Pons (tissue), 1 donor: ENCODE measurements at regions not wholly inside any gene's neighbourhood (a gene's known extent, or its start where the extent isn't known, plus 50 kb on each side); places are given as distances from the start of the nearest gene placed in this dataset.
A peak's percentile ranks its signal among the peaks of the same experiment; 100 is the strongest.

Experiments
- DNase-seq: peaks from one replicate; pipeline ENCODE4 v3.0.0-alpha.2; 2016; ENCODE audit warnings: low spot score

GRCh38 chr15:99440551-99441443 lies 125.0 kb upstream of the MEF2A start:
- DNase-seq: no peak

GRCh38 chr15:99441444-99441800 lies 124.4 kb upstream of the MEF2A start:
- no peak for DNase-seq

GRCh38 chr15:99441871-99442251 lies 123.9 kb upstream of the MEF2A start:
- DNase-seq: no peak

DNA sequence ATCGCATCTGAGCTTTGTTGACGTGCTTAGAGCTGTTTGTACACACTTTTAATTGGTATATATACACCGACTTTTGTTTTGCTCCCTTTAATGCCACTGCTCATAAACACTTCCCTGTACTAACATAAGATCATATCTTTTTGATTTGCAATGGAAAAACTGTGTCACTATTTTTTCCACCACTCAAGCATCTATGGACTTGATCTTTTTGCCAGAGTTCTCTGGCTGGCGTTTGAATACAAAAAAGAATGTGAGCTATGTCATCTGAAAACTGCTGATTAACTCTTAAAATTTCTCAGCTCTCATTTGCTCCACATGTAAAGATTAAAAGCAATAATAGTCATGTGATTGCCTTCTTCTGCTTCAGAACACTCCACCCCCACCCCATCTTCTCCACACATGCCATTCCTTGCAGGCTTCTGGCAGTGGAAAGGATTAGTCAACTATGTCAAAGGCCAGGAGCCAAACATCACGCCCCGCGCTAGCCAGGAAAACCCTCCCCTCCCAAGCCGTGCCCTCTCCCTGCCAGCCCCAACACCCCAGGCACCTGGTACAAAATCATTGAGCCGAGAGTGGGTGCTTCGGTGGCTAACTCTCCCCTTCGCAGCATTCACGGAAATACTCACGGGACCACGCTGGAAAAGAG lies 123.4 kb upstream of the MEF2A start:
- no peak for DNase-seq

DNA sequence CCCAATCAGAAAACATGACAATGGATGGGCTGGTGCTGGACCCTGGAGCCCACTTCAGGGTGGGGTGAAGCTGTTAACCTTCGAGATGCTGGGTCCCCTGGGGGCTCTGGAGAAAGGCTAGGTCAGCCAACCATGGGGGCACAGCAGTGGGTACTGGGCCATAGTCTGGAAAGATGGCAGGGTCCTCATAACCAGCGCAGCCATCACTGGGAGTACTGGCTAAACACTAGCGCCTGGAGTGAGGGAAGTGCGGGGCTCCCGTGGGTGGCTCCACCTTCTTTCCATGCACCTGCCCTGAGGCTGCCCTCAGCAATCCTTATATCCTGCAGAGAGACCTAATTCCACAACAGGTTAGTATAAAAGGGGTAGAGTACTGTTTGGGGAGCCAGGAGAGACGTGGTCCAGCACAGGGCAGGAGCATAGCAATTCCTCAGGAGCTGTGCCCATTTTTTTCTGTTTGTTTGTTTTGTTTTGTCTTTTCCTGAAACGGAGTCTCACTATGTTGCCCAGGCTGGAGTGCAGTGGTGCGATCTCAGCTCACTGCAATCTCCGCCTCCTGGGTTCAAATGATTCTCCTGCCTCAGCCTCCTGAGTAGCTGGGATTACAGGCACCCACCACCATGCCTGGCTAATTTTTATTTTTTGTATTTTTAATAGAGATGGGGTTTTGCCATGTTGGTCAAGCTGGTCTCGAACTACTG lies 122.6 kb upstream of the MEF2A start:
- DNase-seq: no peak

DNA sequence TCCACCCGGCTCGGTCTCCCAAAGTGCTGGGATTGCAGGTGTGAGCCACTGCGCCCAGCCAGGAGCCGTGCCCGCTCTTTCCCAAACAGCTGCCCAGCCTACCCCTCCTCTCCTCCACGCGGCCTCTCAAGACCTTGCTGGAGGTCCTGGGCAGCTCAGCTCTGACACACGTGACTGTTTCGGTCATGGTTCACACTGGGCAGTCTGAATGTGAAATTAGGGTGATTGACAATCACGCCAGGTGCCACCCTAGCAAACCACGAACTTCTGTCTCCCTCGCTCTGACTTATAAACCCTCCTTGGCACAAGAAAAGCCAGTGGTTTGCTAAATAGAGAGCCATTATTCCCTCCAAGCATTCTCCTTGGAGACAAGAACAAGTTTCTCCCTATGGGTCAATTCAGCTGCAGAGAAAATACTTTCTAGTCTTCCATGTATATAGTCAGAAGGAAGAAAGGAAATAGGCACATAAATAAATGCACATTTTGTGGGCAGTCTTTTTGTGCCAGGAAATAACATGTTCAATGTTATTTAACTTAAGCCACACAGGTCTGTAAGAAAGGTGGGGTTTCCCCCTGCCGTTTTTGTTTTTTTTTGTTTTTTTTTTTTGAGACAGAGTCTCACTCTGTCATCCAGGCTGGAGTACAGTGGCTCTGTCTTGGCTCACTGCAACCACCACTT lies 121.9 kb upstream of the MEF2A start:
- no peak for DNase-seq

DNA sequence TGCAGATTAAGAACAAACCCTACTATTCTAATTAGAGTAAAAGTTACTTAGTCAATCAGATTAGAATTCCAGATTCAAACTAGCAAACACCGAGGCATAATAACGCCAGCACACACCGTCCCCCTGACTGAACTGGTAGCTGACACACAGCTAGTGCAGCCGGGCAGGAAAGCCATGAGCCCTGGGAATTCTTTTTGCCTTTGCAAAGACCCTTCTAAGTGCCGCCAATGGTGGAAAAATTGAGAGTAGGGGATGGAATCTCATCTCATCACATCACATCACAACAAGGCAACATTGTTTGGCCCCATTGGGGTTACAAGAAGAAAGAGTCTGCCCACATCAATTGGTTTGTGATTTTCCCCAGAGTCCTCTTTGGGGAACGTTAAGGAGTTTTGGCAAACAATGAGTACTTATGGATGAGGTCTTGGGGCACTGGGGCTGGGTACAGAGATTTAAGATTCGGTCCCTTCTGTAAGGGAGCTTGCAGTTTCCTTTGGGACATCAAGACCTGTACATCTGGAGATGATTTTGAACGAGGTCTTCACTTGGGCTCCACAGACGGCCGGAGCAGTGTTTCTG lies 120.4 kb upstream of the MEF2A start:
- no peak for DNase-seq

- no peak for DNase-seq
Measured at GRCh38 chr15:99446565-99447496, 119.0 kb upstream of the MEF2A start.

GRCh38 chr15:99447497-99448371 lies 118.0 kb upstream of the MEF2A start:
- no peak for DNase-seq

GRCh38 chr15:99449514-99449913 lies 116.3 kb upstream of the MEF2A start:
- DNase-seq: no peak

GRCh38 chr15:99450896-99451358 lies 114.9 kb upstream of the MEF2A start:
- peak; percentile 73 for DNase-seq

- no peak for DNase-seq
Measured at GRCh38 chr15:99451484-99451883, 114.3 kb upstream of the MEF2A start.

DNA sequence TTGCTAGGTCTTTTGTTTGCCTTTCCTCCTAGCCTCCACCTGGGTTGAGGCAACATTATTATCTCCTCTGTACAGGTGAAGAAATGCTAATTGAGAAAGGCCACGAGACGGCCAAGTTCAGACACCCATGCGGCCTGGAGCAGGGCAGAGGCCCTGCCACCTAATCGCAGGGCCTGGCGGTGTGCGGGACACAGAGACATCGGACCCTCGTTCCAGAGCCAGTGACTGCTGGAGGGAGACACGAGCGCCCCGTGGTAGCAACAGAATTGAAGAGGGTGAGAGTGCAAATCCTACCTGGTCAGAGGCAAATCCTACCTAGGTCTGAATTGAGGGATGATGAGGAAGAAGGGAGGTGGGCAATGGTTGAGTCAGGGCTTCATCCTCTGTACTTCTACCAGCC lies 113.8 kb upstream of the MEF2A start:
- no peak for DNase-seq

DNA sequence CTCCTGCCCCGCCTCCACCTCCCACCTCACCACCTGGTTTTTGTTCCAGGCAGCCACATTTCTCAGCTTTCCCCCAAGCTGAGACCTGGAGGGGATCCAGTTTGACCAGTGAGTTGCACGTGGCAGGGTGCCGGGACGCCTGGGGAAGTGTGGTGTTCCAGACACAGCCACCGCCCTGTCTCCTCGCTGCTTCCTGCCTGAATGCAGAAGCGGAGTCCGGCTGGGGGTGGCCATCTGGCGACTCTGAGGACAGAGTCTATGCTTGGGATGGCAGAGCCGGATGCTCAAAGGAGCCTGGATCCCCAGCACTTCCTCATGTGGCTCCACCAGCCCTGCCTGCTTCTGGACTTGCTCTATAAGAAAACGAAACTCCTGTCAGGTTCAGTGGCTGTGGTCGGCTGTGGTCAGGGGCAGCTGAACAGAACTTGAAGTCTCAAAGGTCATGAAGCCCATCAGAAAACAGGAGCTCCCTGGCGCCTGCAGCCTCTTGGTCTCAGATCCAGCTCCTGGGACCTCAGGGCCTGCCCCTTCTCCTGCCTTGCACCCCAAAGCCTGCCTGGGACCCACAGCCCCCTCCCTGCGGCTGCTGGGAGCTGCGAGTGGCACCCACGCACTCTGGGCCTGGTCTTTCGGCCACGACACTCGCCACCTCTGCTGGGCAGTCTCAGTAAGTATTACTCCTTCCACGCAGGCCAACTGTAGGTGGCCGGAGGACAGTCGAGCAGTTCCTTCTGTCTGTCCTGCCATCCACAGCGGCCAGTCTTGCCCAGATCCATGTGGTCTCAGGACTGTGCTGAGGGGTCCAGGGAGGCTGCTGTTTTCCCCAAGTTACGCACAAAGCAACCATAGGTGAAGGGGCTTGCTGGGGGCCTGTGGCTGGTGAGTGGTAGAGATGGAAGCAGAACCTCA lies 112.8 kb upstream of the MEF2A start:
- DNase-seq: peak; percentile 81

GRCh38 chr15:99453637-99454030 lies 112.2 kb upstream of the MEF2A start:
- no peak for DNase-seq

DNA sequence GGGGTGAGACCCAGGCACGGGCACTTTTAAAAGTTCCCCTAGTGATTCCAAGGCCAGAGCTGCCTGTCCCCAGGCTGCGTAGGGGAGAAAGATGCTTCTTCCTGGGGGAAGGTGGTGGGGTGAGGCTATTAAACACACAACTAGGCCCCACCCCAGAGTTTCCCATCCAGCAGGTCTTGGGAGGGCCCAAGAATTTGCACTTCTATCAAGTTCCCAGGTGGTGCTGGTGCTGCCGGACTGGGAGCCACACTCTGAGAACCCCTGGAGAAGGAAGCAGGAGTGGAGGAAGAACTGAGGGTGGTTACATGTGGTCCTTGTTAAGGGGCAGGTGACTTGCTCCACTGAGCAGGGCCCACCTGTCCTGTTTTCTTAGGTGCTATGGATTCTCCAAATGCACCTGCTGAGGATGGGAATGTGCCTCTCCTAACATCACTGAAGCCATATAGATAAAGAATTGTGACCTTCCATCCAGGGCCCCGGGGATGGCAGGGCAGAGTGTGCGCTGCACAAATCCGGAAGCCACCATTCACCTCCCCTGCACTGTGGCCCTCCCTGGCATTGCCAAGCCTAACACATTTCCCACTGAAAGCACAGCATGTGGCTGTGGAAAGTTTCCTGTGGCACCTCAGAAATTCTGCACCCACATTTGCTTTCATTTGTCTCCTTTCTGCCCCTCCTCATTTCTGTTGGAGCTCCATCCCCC lies 111.5 kb upstream of the MEF2A start:
- no peak for DNase-seq

DNA sequence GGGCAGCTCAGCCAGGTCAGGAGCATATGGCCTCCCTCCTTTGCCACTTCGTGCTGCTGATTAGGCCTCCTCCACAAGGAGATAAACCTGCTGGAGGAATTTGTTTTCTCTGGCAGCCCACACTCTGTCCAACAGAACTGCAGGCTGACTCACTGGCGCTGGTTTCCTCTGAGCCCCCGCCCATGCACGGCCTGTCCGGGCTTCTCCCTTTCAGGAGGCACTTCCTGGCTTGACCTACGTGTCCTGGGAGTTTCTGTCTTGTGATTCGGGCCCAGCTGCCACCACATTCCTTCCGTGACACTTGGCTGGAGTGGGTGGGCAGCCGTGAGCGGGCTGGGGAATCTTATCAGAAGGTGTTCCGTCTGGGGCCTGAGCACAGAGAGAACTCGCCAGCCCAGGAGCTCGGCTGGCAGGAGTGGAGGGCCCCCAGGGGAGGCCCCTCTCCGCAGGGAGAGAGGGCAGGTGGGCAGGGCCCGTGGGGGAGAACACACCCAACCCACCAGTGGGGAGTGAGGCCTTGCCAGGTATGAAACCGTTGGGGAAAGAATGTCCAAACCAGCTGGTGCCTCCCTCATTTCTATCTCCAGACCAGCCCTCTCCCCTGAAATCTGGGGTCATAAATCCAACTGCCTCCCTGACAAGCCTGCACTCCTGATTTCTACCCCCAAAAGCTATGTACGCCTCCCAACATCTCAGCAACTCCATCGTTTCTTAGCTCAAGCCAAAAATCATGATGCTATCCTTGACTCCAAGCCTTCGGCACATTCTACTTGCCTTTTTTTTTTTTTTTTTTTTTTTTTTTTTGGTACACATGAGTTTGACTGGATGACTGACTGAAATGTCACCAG lies 110.6 kb upstream of the MEF2A start:
- DNase-seq: peak; percentile 47
